ENCODE measurements at regions not wholly inside any gene's neighbourhood (a gene's known extent, or its start where the extent isn't known, plus 50 kb on each side); places are given as distances from the start of the nearest gene placed in this dataset.

GRCh38 chr3:170637306-170637705 is 51.4 kb upstream of the SLC7A14 start:
- TF ChIP-seq EZH2 (IDR thresholded peaks at IDR 0.05; ENCODE audit: low read length, missing control alignments), result no peak
- TF ChIP-seq, protein P1, sequence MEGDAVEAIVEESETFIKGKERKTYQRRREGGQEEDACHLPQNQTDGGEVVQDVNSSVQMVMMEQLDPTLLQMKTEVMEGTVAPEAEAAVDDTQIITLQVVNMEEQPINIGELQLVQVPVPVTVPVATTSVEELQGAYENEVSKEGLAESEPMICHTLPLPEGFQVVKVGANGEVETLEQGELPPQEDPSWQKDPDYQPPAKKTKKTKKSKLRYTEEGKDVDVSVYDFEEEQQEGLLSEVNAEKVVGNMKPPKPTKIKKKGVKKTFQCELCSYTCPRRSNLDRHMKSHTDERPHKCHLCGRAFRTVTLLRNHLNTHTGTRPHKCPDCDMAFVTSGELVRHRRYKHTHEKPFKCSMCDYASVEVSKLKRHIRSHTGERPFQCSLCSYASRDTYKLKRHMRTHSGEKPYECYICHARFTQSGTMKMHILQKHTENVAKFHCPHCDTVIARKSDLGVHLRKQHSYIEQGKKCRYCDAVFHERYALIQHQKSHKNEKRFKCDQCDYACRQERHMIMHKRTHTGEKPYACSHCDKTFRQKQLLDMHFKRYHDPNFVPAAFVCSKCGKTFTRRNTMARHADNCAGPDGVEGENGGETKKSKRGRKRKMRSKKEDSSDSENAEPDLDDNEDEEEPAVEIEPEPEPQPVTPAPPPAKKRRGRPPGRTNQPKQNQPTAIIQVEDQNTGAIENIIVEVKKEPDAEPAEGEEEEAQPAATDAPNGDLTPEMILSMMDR (conservative IDR thresholded peaks at IDR 0.05 in 1 of 2, IDR thresholded peaks at IDR 0.05 in 1 of 2; ENCODE audit: low read depth in 1 of 2, low read length in 2 of 2), result no peak
